Upper lobe of left lung (tissue), 4 donors: ENCODE measurements at regions not wholly inside any gene's neighbourhood (a gene's known extent, or its start where the extent isn't known, plus 50 kb on each side); places are given as distances from the start of the nearest gene placed in this dataset.

Source experiments
- CTCF ChIP-seq, 6 experiments: fragments of 450-650 bp in 4 of 6; fragments of 200-600 bp in 2 of 6; sonication (generic) in 2 of 6; IDR thresholded peaks; one replicate each; pipeline ENCODE4 v1.5.1; 2016 to 2019; ENCODE audit warnings: antibody characterized with exemption in 6 of 6
- POLR2A ChIP-seq, 4 donors: fragments of 450-650 bp; IDR thresholded peaks; one replicate each; pipeline ENCODE4 v1.5.1; 2016 to 2017; ENCODE audit warnings: antibody characterized with exemption in 4 of 4, mild to moderate bottlenecking in 2 of 4

GRCh38 chr1:234978397-234979295, 150.0 kb downstream of the TOMM20 start:
- TF ChIP-seq POLR2A (IDR thresholded peaks at IDR 0.05) = peak in 1 of 4 donors; percentile 72
- peak in 1 of 6 experiments; percentile 11 for TF ChIP-seq CTCF (IDR thresholded peaks at IDR 0.05)
